Breast epithelium (tissue), 3 donors: ENCODE measurements at regions not wholly inside any gene's neighbourhood (a gene's known extent, or its start where the extent isn't known, plus 50 kb on each side); places are given as distances from the start of the nearest gene placed in this dataset.

Source experiments
- POLR2A ChIP-seq: fragments of 450-650 bp; IDR thresholded peaks from one replicate; pipeline ENCODE4 v1.6.1; 2016; ENCODE audit warnings: antibody characterized with exemption, mild to moderate bottlenecking, moderate library complexity
- TF ChIP-seq, protein P1 (sequence below), 3 donors: fragments of 450-650 bp; IDR thresholded peaks; one replicate each; pipeline ENCODE4 v1.5.1; 2016 to 2017; ENCODE audit warnings: antibody characterized with exemption in 3 of 3, mild to moderate bottlenecking in 3 of 3, moderate library complexity in 3 of 3

DNA sequence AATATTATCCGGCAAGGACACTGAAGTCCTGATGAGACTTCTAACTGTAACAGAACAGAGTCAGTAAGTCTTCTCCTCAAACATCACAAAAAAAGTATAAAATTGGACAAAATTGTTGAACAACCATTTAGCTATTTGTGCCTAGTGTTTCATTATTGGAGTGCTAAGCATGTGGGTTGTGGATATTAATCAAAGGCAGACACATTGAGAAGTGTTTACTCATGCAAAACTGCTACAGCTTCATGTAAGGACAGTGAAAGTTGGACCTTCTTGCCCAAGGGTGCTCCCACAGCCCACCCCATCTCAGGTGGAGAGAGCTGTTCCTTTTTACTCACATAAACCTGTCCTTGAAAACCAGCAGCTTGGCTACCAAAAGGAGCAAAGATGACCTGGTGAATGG is 355.1 kb upstream of the DAB2 start:
- TF ChIP-seq, protein P1, sequence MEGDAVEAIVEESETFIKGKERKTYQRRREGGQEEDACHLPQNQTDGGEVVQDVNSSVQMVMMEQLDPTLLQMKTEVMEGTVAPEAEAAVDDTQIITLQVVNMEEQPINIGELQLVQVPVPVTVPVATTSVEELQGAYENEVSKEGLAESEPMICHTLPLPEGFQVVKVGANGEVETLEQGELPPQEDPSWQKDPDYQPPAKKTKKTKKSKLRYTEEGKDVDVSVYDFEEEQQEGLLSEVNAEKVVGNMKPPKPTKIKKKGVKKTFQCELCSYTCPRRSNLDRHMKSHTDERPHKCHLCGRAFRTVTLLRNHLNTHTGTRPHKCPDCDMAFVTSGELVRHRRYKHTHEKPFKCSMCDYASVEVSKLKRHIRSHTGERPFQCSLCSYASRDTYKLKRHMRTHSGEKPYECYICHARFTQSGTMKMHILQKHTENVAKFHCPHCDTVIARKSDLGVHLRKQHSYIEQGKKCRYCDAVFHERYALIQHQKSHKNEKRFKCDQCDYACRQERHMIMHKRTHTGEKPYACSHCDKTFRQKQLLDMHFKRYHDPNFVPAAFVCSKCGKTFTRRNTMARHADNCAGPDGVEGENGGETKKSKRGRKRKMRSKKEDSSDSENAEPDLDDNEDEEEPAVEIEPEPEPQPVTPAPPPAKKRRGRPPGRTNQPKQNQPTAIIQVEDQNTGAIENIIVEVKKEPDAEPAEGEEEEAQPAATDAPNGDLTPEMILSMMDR (IDR thresholded peaks at IDR 0.05) = no peak
- TF ChIP-seq POLR2A = no peak
